Activated T-cell treated with anti-CD3 and anti-CD28 coated beads, Interleukin-2, amount 50 U/mL, for 24 hours (primary cell): ENCODE measurements at regions not wholly inside any gene's neighbourhood (a gene's known extent, or its start where the extent isn't known, plus 50 kb on each side); places are given as distances from the start of the nearest gene placed in this dataset.

ENCODE experiments used
- DNase-seq: peaks from one replicate; pipeline ENCODE4 v3.0.0-alpha.2; 2020
- H3K27ac Mint-ChIP-seq: 2 replicates; pipeline ENCODE4 v1.8.0; 2020; ENCODE audit warnings: mild to moderate bottlenecking, mixed read lengths
- H3K27me3 Mint-ChIP-seq: 2 replicates; pipeline ENCODE4 v1.8.0; 2020; ENCODE audit warnings: mixed read lengths
- H3K36me3 Mint-ChIP-seq: 2 replicates; pipeline ENCODE4 v1.8.0; 2020; ENCODE audit warnings: low read depth, mixed read lengths
- H3K4me1 Mint-ChIP-seq: 2 replicates; pipeline ENCODE4 v1.8.0; 2020; ENCODE audit warnings: low read depth, mixed read lengths
- H3K4me3 Mint-ChIP-seq: 2 replicates; pipeline ENCODE4 v1.8.0; 2020; ENCODE audit warnings: mild to moderate bottlenecking, moderate library complexity, mixed read lengths
- H3K9me3 Mint-ChIP-seq: 2 replicates; pipeline ENCODE4 v1.8.0; 2020; ENCODE audit warnings: mixed read lengths

DNA sequence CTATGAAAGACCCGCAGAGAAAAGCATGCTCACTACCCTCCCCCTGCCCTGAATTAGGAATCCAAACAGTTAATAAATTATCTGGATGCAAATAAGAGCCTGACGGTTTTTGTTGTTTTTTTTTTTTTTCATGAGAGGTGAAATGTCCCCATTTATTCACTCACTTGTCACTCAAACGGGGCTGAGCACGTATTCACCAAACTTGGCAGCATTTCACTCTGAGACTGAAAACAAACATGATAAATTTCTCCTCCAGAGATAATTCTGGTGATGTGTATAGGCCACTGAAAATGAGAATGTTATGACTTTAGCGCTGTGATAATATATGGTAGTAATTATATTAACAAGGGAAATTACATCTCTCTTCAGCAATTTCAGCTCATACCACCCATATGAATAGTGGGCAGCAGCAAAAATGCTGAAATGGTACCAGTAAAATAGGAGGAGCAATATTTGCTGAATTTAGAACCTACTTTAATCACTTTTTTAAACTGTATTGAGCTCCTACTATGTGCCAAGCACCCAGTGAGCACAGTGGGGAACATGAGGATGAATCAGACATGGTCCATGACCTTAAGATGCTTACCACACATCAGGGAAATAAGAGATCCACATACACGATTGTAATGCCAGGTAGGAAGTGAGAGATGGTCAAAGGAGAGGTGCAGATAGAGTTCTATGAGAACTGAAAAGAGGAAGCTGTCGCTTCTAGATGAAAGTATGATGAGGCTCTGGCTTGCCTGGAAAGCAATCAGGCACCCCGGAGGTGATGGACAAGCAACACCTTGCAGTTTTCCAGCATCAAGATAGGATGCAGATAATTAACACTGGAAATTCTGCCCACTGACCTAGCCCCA is 286.5 kb upstream of the TMPO start:
- Mint-ChIP-seq H3K9me3 (no peaks in the 10 kb centered on the region), H3K4me3 (no peak overlapping the region), H3K4me1 (no peaks in the 10 kb centered on the region), H3K36me3 (no peaks in the 10 kb centered on the region), H3K27me3 (peaks cover 8% of the 10 kb centered on the region), H3K27ac (no peak overlapping the region)
- DNase-seq = no peak

DNA sequence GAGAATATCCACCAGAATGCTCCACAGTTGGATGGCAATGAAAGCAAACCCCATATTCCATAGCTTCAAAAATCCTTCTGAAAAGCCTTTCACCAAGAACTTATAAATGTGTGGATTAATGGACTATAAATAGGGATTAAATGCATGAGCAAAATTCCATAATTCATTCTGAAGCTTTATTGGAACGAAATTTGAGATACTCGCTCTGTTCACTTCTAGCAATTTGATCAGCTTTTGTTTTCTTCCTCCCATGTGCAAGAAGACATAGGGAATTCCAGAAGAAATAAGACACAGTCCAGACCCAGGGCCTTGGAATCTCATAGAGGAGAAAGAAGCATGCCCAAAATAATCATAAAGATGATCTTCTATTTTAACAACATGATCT is 285.9 kb upstream of the TMPO start:
- Mint-ChIP-seq H3K4me1 (no peaks in the 10 kb centered on the region), H3K27me3 (peaks cover 8% of the 10 kb centered on the region), H3K9me3 (no peaks in the 10 kb centered on the region), H3K27ac (no peak overlapping the region), H3K4me3 (no peak overlapping the region), H3K36me3 (no peaks in the 10 kb centered on the region)
- DNase-seq = no peak

DNA sequence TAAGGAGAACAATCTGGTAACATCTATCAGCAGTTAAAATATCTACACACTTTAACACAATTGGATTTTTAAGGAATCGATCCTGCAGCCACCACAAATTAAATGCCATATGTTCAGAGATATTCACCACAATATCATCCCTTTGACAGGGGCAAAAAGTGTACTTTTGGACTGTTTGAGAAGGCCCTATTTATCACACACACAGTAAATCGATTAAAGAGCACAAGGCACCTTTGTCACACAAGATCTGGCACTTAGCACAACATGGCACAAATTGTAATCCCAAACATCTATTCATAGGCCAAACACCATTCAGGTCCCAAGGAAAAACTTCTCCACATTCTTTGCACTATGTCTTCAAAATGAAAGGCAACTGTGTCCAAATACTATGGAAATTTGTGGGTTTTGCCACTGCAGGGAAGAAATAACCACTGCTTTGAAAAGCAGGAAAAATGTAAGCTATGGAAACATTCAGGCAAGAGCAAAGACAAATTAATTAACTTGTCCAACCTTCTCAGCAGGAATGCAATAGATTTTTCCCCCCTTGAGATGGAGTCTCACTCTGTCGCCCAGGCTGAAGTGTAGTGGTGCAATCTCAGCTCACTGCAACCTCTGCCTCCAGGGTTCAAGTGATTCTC is 282.5 kb upstream of the TMPO start:
- no peak overlapping the region for H3K27ac Mint-ChIP-seq
- H3K9me3 Mint-ChIP-seq = peaks cover 5% of the 10 kb centered on the region
- H3K27me3 Mint-ChIP-seq = peaks cover 6% of the 10 kb centered on the region
- H3K36me3 Mint-ChIP-seq = no peaks in the 10 kb centered on the region
- H3K4me3 Mint-ChIP-seq = no peak overlapping the region
- no peaks in the 10 kb centered on the region for H3K4me1 Mint-ChIP-seq
- DNase-seq = no peak

DNA sequence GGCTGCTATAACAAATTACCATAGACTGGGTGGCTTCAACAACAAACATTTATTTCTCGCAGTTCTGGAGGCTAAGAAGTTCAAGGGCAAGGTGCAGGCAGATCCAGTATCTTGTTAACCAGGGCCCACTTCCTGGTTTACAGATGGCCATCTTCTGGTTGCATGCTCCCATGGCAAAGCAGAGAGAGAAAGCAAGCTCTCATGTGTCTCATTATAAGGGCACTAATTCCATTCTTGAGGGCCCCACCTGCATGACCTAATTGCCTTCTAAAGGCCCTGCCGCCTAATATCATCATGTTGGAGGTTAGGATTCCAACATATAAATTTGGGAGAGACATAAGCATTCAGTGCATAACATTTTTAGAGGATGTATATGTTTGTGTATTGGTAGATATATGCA is 280.1 kb upstream of the TMPO start:
- Mint-ChIP-seq H3K27ac (no peak overlapping the region), H3K4me1 (no peaks in the 10 kb centered on the region), H3K36me3 (no peaks in the 10 kb centered on the region), H3K4me3 (no peak overlapping the region), H3K9me3 (peaks cover 5% of the 10 kb centered on the region), H3K27me3 (no peaks in the 10 kb centered on the region)
- no peak for DNase-seq

DNA sequence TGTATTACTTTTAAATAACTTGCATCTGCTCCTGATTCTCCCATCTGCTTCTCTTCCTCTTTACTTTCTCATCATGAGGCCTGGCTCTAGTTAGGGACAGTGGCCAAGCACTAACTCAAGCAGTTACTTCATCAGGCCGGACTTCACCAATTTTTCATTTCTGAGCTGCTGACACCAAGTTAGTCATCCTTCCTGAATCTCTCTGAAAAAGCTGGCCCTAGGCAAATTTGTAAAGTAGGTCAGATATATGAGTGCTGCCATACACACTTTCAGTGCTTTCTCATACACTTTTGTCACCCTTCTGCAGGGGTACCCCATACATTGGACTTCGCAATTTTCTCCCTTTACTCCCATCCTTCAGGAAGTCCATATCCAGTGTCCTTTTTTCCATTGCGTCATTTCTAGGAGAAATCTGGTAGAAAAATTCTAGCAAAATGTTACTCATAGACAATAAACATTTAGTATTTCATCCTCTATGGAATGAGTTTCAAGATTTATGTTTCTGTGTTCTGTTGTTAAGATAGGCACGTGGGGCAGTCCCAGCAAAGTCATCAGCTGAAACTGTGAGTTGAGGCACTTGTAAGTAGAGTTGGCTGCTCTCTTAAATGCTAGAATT is 276.8 kb upstream of the TMPO start:
- DNase-seq = no peak
- H3K36me3 Mint-ChIP-seq = no peaks in the 10 kb centered on the region
- peaks cover 5% of the 10 kb centered on the region for H3K9me3 Mint-ChIP-seq
- H3K4me1 Mint-ChIP-seq = no peaks in the 10 kb centered on the region
- H3K27ac Mint-ChIP-seq = no peak overlapping the region
- no peak overlapping the region for H3K4me3 Mint-ChIP-seq
- peaks cover 2% of the 10 kb centered on the region for H3K27me3 Mint-ChIP-seq

DNA sequence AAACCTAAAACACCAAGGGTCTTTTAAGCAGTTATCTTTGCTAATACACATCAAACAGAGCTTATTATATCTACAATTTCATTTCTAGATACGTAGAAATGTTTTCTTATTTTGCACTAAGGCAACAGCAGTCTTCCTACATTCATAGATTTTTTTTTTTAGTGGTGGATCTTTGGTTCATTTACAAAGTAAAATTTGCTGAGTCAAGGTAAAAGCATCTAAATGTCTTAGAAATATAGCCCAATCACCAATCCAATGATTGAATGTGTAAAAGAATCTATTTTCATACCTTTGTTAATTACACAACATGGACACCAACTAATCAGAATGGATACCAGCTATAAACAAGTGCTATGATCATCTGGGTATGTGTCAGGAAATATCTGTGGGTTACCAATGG is 272.2 kb upstream of the TMPO start:
- Mint-ChIP-seq H3K36me3 (no peaks in the 10 kb centered on the region), H3K4me3 (no peak overlapping the region), H3K4me1 (no peaks in the 10 kb centered on the region), H3K9me3 (no peaks in the 10 kb centered on the region), H3K27me3 (peaks cover 2% of the 10 kb centered on the region), H3K27ac (no peak overlapping the region)
- DNase-seq = no peak

DNA sequence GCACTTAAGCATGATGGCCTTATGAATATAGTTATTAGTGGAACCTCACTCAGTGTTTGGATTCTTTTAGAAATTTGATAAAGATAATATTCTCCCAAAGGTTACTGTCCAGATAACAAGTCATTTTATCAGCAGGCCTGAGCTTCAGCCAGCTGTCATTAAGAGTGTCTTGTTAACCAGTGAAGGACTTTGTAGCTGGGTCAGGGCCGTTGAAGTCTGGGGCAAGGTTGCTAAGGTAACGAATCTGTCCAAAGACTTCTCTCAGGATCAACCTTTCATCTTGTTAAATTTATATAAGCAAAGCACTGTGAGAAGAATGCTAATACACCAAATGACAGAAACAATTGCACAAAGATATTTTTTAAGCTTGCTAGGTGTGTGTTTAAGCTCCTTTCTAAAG is 271.3 kb upstream of the TMPO start:
- Mint-ChIP-seq H3K4me1 (no peaks in the 10 kb centered on the region), H3K27ac (no peak overlapping the region), H3K36me3 (no peaks in the 10 kb centered on the region), H3K4me3 (no peak overlapping the region), H3K9me3 (no peaks in the 10 kb centered on the region), H3K27me3 (peaks cover 2% of the 10 kb centered on the region)
- DNase-seq = no peak

DNA sequence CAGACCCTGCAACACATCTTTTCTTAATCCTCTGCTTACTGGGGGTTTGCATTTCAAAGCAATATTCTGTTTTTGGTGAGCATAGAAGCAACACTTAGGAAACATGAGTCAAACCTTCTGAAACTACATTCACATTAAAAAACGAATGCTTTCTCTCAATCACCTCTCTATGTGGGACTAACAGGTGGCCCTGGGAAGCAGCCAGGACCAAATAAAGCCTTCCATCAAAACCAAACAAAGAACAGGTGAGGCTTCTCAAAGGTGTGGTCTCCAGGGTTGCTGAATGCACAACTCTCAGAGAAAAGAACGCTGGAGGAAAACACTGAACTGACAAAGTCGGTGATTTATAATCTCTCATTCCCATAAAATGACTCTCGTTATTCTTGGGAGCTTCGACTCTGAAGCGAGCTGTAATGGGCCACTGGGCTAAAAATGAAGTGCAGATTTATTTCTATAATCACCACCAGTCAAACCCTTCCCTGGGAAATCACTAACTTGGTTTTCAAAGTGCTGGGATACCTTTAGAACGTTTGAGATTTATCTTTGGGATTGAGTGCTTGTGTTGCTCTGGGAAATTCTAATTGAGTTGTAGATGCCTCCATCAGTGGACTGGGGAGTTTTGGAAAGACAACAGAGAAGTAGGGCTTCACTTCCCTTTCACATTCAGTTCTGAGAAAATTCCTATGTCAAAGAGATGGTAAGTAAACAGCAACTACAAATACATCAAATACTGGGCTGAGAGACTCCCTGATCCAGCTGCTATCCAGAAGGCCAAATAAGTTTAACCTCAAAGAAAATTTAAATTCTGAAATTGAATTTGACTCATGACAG is 262.0 kb upstream of the TMPO start:
- H3K27ac Mint-ChIP-seq = no peak overlapping the region

DNA sequence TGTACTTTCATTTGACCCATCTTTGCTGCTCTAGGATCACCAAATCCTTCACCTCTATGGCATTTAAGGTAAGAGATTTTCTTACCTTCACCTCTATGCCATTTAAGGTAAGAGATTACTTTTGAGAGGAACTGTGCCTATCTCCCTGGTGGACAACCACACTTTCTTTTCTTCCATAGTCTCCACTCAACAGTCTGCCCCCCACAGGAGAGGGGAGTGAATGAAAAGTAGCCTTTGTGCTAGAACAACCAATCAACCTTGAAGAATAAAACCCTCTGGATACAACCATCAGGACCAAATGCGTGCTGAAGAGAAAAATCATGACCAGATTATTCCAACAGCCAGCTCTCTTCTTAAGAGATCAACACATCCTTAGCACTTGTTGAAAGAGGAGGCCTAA is 258.6 kb upstream of the TMPO start:
- no peaks in the 10 kb centered on the region for H3K9me3 Mint-ChIP-seq
- no peaks in the 10 kb centered on the region for H3K27me3 Mint-ChIP-seq
- no peaks in the 10 kb centered on the region for H3K4me1 Mint-ChIP-seq
- no peak overlapping the region for H3K27ac Mint-ChIP-seq
- H3K36me3 Mint-ChIP-seq = no peaks in the 10 kb centered on the region
- no peak overlapping the region for H3K4me3 Mint-ChIP-seq
- DNase-seq = no peak

More for the DNA sequence above, 262.0 kb upstream of the TMPO start:
- no peaks in the 10 kb centered on the region for H3K36me3 Mint-ChIP-seq
- H3K4me3 Mint-ChIP-seq = no peak overlapping the region
- DNase-seq = no peak
- no peaks in the 10 kb centered on the region for H3K9me3 Mint-ChIP-seq
- H3K27me3 Mint-ChIP-seq = no peaks in the 10 kb centered on the region
- no peaks in the 10 kb centered on the region for H3K4me1 Mint-ChIP-seq

DNA sequence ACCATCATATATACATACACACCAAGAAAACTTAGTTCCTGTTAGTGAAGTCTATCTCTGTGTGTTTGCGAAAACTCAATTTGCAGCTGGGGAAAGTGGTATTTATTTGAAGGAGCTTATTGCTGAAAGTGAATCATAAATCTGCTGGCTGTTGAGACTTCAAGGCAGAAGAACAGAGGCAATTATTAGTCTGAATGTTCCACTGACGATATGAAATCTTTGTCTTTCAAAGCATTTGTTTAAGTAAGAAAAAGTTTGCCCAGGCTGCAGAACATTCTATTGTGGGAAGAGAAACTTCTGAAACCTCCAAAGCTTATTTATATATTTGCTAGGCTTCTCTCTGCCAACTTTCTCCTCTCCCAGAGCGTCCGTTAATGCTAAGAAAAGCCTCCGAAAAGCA is 255.7 kb upstream of the TMPO start:
- Mint-ChIP-seq H3K4me3 (no peak overlapping the region), H3K27ac (no peak overlapping the region), H3K27me3 (peaks cover 6% of the 10 kb centered on the region), H3K36me3 (no peaks in the 10 kb centered on the region), H3K4me1 (no peaks in the 10 kb centered on the region), H3K9me3 (no peaks in the 10 kb centered on the region)
- no peak for DNase-seq

DNA sequence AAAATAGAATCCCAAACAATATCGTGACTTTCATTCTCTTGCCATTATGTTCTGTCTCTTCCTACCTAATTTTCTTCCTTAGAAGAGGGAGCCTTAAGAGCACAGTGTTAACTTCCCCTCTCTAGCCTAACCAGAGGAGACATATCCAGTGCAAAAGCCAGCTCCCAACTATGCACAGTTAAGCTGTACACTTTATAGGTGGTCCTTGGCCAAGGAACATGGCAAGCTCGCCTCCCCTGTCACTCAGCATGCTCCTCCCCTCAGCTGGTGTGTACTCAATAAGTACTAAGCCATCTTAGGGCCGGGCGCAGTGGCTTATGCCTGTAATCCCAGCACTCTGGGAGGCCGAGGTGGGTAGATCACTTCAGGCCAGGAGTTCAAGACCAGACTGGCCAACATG is 255.1 kb upstream of the TMPO start:
- peaks cover 6% of the 10 kb centered on the region for H3K27me3 Mint-ChIP-seq
- no peaks in the 10 kb centered on the region for H3K9me3 Mint-ChIP-seq
- no peaks in the 10 kb centered on the region for H3K4me1 Mint-ChIP-seq
- no peaks in the 10 kb centered on the region for H3K36me3 Mint-ChIP-seq
- no peak for DNase-seq
- no peak overlapping the region for H3K4me3 Mint-ChIP-seq
- no peak overlapping the region for H3K27ac Mint-ChIP-seq

DNA sequence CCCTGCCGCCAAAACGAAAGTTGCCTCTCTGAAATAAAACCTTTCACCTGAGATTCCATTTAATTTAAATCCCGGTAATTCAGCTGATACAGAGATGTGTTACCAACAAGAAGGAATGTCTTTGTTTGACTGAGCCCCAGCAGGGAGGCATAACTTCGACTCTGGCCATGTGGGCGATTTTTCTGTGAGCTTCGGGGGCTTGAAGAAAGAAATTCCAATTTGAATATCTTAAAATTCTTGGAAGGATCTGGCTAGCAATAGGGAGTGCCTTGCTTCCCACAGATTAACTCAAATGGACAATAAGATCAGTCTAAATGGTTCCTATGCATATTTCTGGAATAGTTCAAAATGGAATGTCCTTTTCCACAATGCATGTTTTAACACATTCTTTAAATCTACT is 252.5 kb upstream of the TMPO start:
- no peak for DNase-seq
- H3K4me3 Mint-ChIP-seq = no peak overlapping the region
- peaks cover 5% of the 10 kb centered on the region for H3K9me3 Mint-ChIP-seq
- no peaks in the 10 kb centered on the region for H3K4me1 Mint-ChIP-seq
- H3K27me3 Mint-ChIP-seq = peaks cover 15% of the 10 kb centered on the region
- H3K36me3 Mint-ChIP-seq = no peaks in the 10 kb centered on the region
- no peak overlapping the region for H3K27ac Mint-ChIP-seq

DNA sequence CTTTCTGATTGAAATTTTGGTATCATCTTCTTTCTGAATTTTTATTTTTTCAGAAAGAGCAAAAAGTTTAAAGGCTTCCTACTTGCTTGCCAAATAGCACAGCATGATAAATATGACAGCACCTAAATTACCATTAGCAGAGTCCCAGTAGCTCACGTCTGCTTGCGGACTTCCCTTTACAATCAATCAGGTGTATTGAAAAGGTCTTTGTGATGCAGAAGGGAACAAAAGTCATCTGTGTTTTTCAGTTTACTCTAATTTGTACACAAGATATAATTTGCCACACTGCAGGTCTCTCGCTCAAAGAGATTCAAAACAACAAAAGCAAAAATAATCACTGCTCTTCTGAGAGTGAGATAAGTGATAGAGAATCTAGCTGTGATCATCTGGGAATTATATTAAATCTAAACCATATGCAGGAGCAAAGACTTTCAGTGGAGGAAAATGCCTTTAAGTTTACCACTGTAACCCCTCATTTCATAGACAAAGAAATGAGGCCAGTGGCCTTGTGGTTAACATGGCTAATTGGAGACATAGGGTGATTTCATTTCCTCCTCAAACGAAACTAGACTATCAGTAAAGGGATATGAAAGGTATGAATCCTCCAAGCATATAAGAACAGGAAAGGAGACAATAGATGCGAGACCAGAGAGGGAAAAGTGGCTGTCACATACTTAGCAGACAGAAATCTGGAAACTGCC is 240.8 kb upstream of the TMPO start:
- Mint-ChIP-seq H3K4me1 (no peaks in the 10 kb centered on the region), H3K27ac (no peak overlapping the region), H3K27me3 (peaks cover 10% of the 10 kb centered on the region), H3K4me3 (no peak overlapping the region), H3K36me3 (no peaks in the 10 kb centered on the region), H3K9me3 (no peaks in the 10 kb centered on the region)
- no peak for DNase-seq

DNA sequence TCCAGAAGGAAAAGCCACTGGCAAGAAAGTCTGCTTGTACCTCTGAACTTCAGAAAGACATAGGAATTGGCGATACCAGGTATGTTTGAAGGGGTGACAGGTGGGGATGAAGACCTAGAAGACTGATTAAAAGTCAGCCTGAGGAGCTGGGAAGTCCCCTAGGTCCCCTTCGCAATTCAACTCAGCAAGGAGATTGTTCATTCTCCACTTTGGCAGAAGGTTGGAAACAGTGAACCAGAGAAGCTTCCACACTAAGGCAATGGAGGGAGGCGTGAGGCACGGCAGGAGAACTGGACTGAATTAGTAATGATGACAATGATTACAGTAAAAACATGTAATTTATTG is 240.3 kb upstream of the TMPO start:
- Mint-ChIP-seq H3K9me3 (no peaks in the 10 kb centered on the region), H3K4me3 (no peak overlapping the region), H3K27ac (no peak overlapping the region), H3K4me1 (no peaks in the 10 kb centered on the region), H3K36me3 (no peaks in the 10 kb centered on the region), H3K27me3 (peaks cover 5% of the 10 kb centered on the region)
- DNase-seq = no peak
